Sigmoid colon (tissue), 4 donors: ENCODE measurements at regions not wholly inside any gene's neighbourhood (a gene's known extent, or its start where the extent isn't known, plus 50 kb on each side); places are given as distances from the start of the nearest gene placed in this dataset.

Experiments used
- CTCF ChIP-seq, 4 experiments: fragments of 450-650 bp in 3 of 4; fragments of 200-600 bp in 1 of 4; IDR thresholded peaks; one replicate each; pipeline ENCODE4 v1.5.1; 2016 to 2019; ENCODE audit warnings: antibody characterized with exemption in 4 of 4, mild to moderate bottlenecking in 3 of 4, moderate library complexity in 2 of 4
- EP300 ChIP-seq, 4 donors: sonication (generic); formaldehyde crosslinking; IDR thresholded peaks; one replicate each; pipeline ENCODE4 v1.6.1; 2017; ENCODE audit warnings: antibody characterized with exemption in 4 of 4
- POLR2A ChIP-seq, 2 donors: fragments of 450-650 bp; IDR thresholded peaks; one replicate each; pipeline ENCODE4 v1.6.1; 2016; ENCODE audit warnings: antibody characterized with exemption in 2 of 2, mild to moderate bottlenecking in 2 of 2, moderate library complexity in 2 of 2

- no peak for TF ChIP-seq CTCF (IDR thresholded peaks at IDR 0.05)
- no peak for TF ChIP-seq POLR2A (IDR thresholded peaks at IDR 0.05)
- no peak for TF ChIP-seq EP300 (IDR thresholded peaks at IDR 0.05)
These were observed 353.8 kb upstream of the WWC1 start for GRCh38 chr5:167937635-167937998.
